Thoracic aorta (tissue), 2 donors: ENCODE measurements at regions not wholly inside any gene's neighbourhood (a gene's known extent, or its start where the extent isn't known, plus 50 kb on each side); places are given as distances from the start of the nearest gene placed in this dataset.

Source experiments
- ATAC-seq: fragments of 150-250 bp; one replicate; pipeline ENCODE4 v1.8.0; 2017; ENCODE audit warnings: low read depth; ENCODE audit not compliant: insufficient number of reproducible peaks, low FRiP score
- DNase-seq: peaks from one replicate; pipeline ENCODE4 v3.0.0-alpha.2; 2020; ENCODE audit warnings: low spot score
- H3K27ac ChIP-seq, 2 donors: fragments of 200-600 bp; sonication (generic); 1 replicate in 1 of 2; 2 replicates in 1 of 2; pipeline ENCODE4 v1.5.1; 2016; ENCODE audit warnings: mild to moderate bottlenecking in 2 of 2, moderate library complexity in 2 of 2
- H3K27me3 ChIP-seq: fragments of 200-600 bp; sonication (generic); replicated peaks from 2 replicates; pipeline ENCODE4 v1.6.0; 2016; ENCODE audit warnings: mild to moderate bottlenecking; ENCODE audit not compliant: insufficient read depth
- H3K36me3 ChIP-seq: fragments of 200-600 bp; sonication (generic); one replicate; pipeline ENCODE4 v1.5.1; 2016
- H3K4me1 ChIP-seq, 2 donors: fragments of 200-600 bp; sonication (generic); 1 replicate in 1 of 2; 2 replicates in 1 of 2; pipeline versions ENCODE4 v1.5.1 to v1.6.0; 2016; ENCODE audit warnings: low read depth in 2 of 2, mild to moderate bottlenecking in 1 of 2; ENCODE audit not compliant: control insufficient read depth in 1 of 2
- H3K4me3 ChIP-seq: fragments of 200-600 bp; sonication (generic); 2 replicates; pipeline ENCODE4 v1.5.1; 2016; ENCODE audit warnings: mild to moderate bottlenecking
- H3K9me3 ChIP-seq: fragments of 200-600 bp; sonication (generic); 2 replicates; pipeline ENCODE4 v1.5.1; 2016
- CTCF ChIP-seq: fragments of 200-600 bp; sonication (generic); IDR thresholded peaks from one replicate; pipeline ENCODE4 v1.5.1; 2019; ENCODE audit warnings: antibody characterized with exemption

- Histone ChIP-seq H3K4me1 (no peaks in the 10 kb centered on the region), H3K27me3 (no peaks in the 10 kb centered on the region), H3K4me3 (no peak overlapping the region), H3K9me3 (no peaks in the 10 kb centered on the region), H3K36me3 (no peaks in the 10 kb centered on the region), H3K27ac (no peak overlapping the region)
- ATAC-seq (no peak), DNase-seq (no peak)
- TF ChIP-seq CTCF = no peak
Observed at GRCh38 chr3:159472611-159473010, 516.0 kb upstream of the IL12A start.

- Histone ChIP-seq H3K4me1 (no peaks in the 10 kb centered on the region), H3K9me3 (peaks cover 1% of the 10 kb centered on the region), H3K36me3 (no peaks in the 10 kb centered on the region), H3K4me3 (no peak overlapping the region), H3K27ac (no peak overlapping the region), H3K27me3 (no peaks in the 10 kb centered on the region)
- no peak for TF ChIP-seq CTCF
- ATAC-seq (no peak), DNase-seq (no peak)
Observed at GRCh38 chr3:159473206-159473605, 515.4 kb upstream of the IL12A start.

GRCh38 chr3:159480046-159480445, 508.6 kb upstream of the IL12A start:
- no peaks in the 10 kb centered on the region for H3K36me3 ChIP-seq
- no peak overlapping the region for H3K4me3 ChIP-seq
- DNase-seq = no peak
- no peaks in the 10 kb centered on the region for H3K27me3 ChIP-seq
- H3K27ac ChIP-seq = no peak overlapping the region
- no peak for TF ChIP-seq CTCF
- H3K4me1 ChIP-seq = no peaks in the 10 kb centered on the region
- ATAC-seq = no peak
- H3K9me3 ChIP-seq = peaks cover 3% of the 10 kb centered on the region

- TF ChIP-seq CTCF = no peak
- no peaks in the 10 kb centered on the region for H3K36me3 ChIP-seq
- DNase-seq (no peak), ATAC-seq (no peak)
- H3K9me3 ChIP-seq = peaks cover 7% of the 10 kb centered on the region
- no peaks in the 10 kb centered on the region for H3K4me1 ChIP-seq
- H3K27ac ChIP-seq = no peak overlapping the region
- no peaks in the 10 kb centered on the region for H3K27me3 ChIP-seq
- no peak overlapping the region for H3K4me3 ChIP-seq
Observed at GRCh38 chr3:159482241-159482993, 506.2 kb upstream of the IL12A start.

GRCh38 chr3:159482994-159483367, 505.7 kb upstream of the IL12A start:
- ATAC-seq (no peak), DNase-seq (no peak)
- no peaks in the 10 kb centered on the region for H3K4me1 ChIP-seq
- no peak for TF ChIP-seq CTCF
- H3K4me3 ChIP-seq = no peak overlapping the region
- H3K27me3 ChIP-seq = no peaks in the 10 kb centered on the region
- H3K9me3 ChIP-seq = peaks cover 7% of the 10 kb centered on the region
- no peaks in the 10 kb centered on the region for H3K36me3 ChIP-seq
- H3K27ac ChIP-seq = no peak overlapping the region
